Stimulated activated CD4-positive, alpha-beta T cell treated with anti-CD3 and anti-CD28 coated beads, Interleukin-12 subunit alpha, Interleukin-12 subunit beta, amount 100 ng/mL, for 48 hours (primary cell): ENCODE measurements at regions not wholly inside any gene's neighbourhood (a gene's known extent, or its start where the extent isn't known, plus 50 kb on each side); places are given as distances from the start of the nearest gene placed in this dataset.
"Not testable (repeated sequence)": the region's sequence is repeated elsewhere in the genome, so short reads cannot be mapped to it uniquely, and the experiment has no call there.

Source experiments
- DNase-seq, 3 donors: peaks; one replicate each; pipeline ENCODE4 v3.0.0-alpha.2; 2020; ENCODE audit warnings: low read depth in 2 of 3, low spot score in 1 of 3

- no peak for DNase-seq
Measured at GRCh38 chr10:31186225-31187000, 132.6 kb upstream of the ZEB1 start.

- no peak for DNase-seq
Measured at GRCh38 chr10:31187182-31187581, 131.8 kb upstream of the ZEB1 start.

- DNase-seq, result no peak
Measured at GRCh38 chr10:31187607-31188210, 131.3 kb upstream of the ZEB1 start.

GRCh38 chr10:31188792-31189406 lies 130.1 kb upstream of the ZEB1 start:
- DNase-seq, result no peak

GRCh38 chr10:31190488-31190887 lies 128.5 kb upstream of the ZEB1 start:
- no peak for DNase-seq

- DNase-seq, result no peak
Measured at GRCh38 chr10:31192475-31192874, 126.5 kb upstream of the ZEB1 start.

GRCh38 chr10:31194986-31195385 lies 124.0 kb upstream of the ZEB1 start:
- DNase-seq, result no peak

- DNase-seq, result no peak
Measured at GRCh38 chr10:31197886-31198285, 121.1 kb upstream of the ZEB1 start.

- no peak for DNase-seq
Measured at GRCh38 chr10:31204090-31204489, 114.9 kb upstream of the ZEB1 start.

GRCh38 chr10:31207636-31208035 lies 111.4 kb upstream of the ZEB1 start:
- no peak for DNase-seq

GRCh38 chr10:31209478-31209877 lies 109.5 kb upstream of the ZEB1 start:
- DNase-seq, result no peak

- no peak for DNase-seq
Measured at GRCh38 chr10:31210190-31210589, 108.8 kb upstream of the ZEB1 start.

GRCh38 chr10:31213959-31214358 lies 105.1 kb upstream of the ZEB1 start:
- no peak for DNase-seq

- DNase-seq, result no peak
Measured at GRCh38 chr10:31215052-31215451, 104.0 kb upstream of the ZEB1 start.

GRCh38 chr10:31219306-31219705 lies 99.7 kb upstream of the ZEB1 start:
- DNase-seq, result no peak

- DNase-seq, result not testable (repeated sequence)
Measured at GRCh38 chr10:31228780-31229179, 90.2 kb upstream of the ZEB1 start.

GRCh38 chr10:31239961-31240360 lies 79.1 kb upstream of the ZEB1 start:
- DNase-seq, result no peak

- peak; percentile 30 to 57 (median 31) for DNase-seq
Measured at GRCh38 chr10:31242902-31243301, 76.1 kb upstream of the ZEB1 start.

- DNase-seq, result not testable (repeated sequence)
Measured at GRCh38 chr10:31251118-31251517, 67.9 kb upstream of the ZEB1 start.

GRCh38 chr10:31253237-31253636 lies 65.8 kb upstream of the ZEB1 start:
- DNase-seq, result no peak

- no peak for DNase-seq
Measured at GRCh38 chr10:31261511-31262311, 57.3 kb upstream of the ZEB1 start.

GRCh38 chr10:31262672-31263071 lies 56.3 kb upstream of the ZEB1 start:
- DNase-seq, result no peak
